Endothelial cell of umbilical vein (primary cell): ENCODE measurements at regions not wholly inside any gene's neighbourhood (a gene's known extent, or its start where the extent isn't known, plus 50 kb on each side); places are given as distances from the start of the nearest gene placed in this dataset.

Experiments used
- BruUV-seq: library from RNA; stranded (reverse); fragments of 400-500 nt; replicated peaks from 2 replicates; lab custom pipeline; 2021; lab: Mats Ljungman, UMichigan
- CTCF ChIA-PET: fragments of 300-600, 350-600 bp; sonication (Branson Sonifier 250); formaldehyde crosslinking; loops from one replicate; lab custom pipeline; 2021; ENCODE audit warnings: antibody characterized with exemption, inconsistent platforms; lab: Charles Lee
- POLR2A ChIA-PET: fragments of 300-600, 350-600 bp; sonication (Branson Sonifier 250); formaldehyde crosslinking; loops from one replicate; lab custom pipeline; 2021; ENCODE audit warnings: antibody characterized with exemption, inconsistent platforms; lab: Charles Lee
- DNase-seq: peaks from one replicate; pipeline ENCODE4 v3.0.0-alpha.2; 2011; ENCODE audit warnings: low read depth, low spot score
- FAIRE-seq: peaks from 2 replicates; lab custom pipeline; 2011; peaks lifted over from hg19 to GRCh38; lab: Jason Lieb, UNC
- H2AFZ ChIP-seq: 2 replicates; pipeline ENCODE4 v1.6.0; 2012; ENCODE audit warnings: low read depth, low read length, control low read depth, inconsistent platforms
- H3K27ac ChIP-seq: 2 replicates; pipeline ENCODE4 v1.5.1; 2011; ENCODE audit warnings: low read depth, mild to moderate bottlenecking, control low read depth, low read length, moderate library complexity; ENCODE audit not compliant: insufficient read depth
- H3K27me3 ChIP-seq, 2 experiments: 2 replicates each; pipeline versions ENCODE4 v1.6.0 to v1.6.1; 2011; ENCODE audit warnings: low read length in 2 of 2, mixed read lengths in 1 of 2; ENCODE audit not compliant: control insufficient read depth in 2 of 2, insufficient read depth in 2 of 2
- H3K36me3 ChIP-seq, 2 experiments: 2 replicates in 1 of 2; 3 replicates in 1 of 2; pipeline ENCODE4 v1.5.1; 2011; ENCODE audit warnings: low read length in 2 of 2, mild to moderate bottlenecking in 1 of 2, moderate library complexity in 1 of 2; ENCODE audit not compliant: control insufficient read depth in 2 of 2, insufficient read depth in 2 of 2; ENCODE audit errors: extremely low read depth in 1 of 2
- H3K4me1 ChIP-seq: 3 replicates; pipeline ENCODE4 v1.5.1; 2011; ENCODE audit warnings: mild to moderate bottlenecking, low read length; ENCODE audit not compliant: control insufficient read depth, insufficient read depth; ENCODE audit errors: extremely low read depth
- H3K4me2 ChIP-seq: 2 replicates; pipeline ENCODE4 v1.6.1; 2011; ENCODE audit warnings: low read length, control low read depth, mixed read lengths; ENCODE audit not compliant: insufficient read depth
- H3K4me3 ChIP-seq, 3 experiments: fragments of 200-600 bp in 1 of 3; sonication (generic), shearing (Covaris generic) in 1 of 3; replicated peaks in 1 of 3; 2 replicates each; pipeline ENCODE4 v1.5.1; 2011 to 2016; ENCODE audit warnings: control low read depth in 3 of 3, low read length in 3 of 3, mild to moderate bottlenecking in 2 of 3, inconsistent platforms in 1 of 3, low read depth in 1 of 3, moderate library complexity in 1 of 3; ENCODE audit not compliant: insufficient read depth in 1 of 3
- H3K79me2 ChIP-seq: 2 replicates; pipeline ENCODE4 v1.6.0; 2012; ENCODE audit warnings: low read length, inconsistent platforms; ENCODE audit not compliant: control insufficient read depth, insufficient read depth
- H3K9ac ChIP-seq: replicated peaks from 2 replicates; pipeline ENCODE3; 2011; ENCODE audit warnings: low read length, control low read depth; ENCODE audit not compliant: insufficient read depth; ENCODE audit errors: extremely low read depth
- H3K9me1 ChIP-seq: replicated peaks from 3 replicates; pipeline ENCODE4 v1.6.0; 2011; ENCODE audit warnings: mild to moderate bottlenecking, low read length; ENCODE audit not compliant: control insufficient read depth, insufficient read depth; ENCODE audit errors: extremely low read depth
- H3K9me3 ChIP-seq: replicated peaks from 2 replicates; pipeline ENCODE4 v1.5.1; 2012; ENCODE audit warnings: low read length, inconsistent platforms; ENCODE audit not compliant: control insufficient read depth, insufficient read depth
- H4K20me1 ChIP-seq: replicated peaks from 2 replicates; pipeline ENCODE3; 2011; ENCODE audit warnings: mild to moderate bottlenecking, low read length; ENCODE audit not compliant: control insufficient read depth, insufficient read depth; ENCODE audit errors: extremely low read depth
- EZH2 ChIP-seq: IDR thresholded peaks from 2 replicates; pipeline ENCODE4 v1.6.1; 2012; ENCODE audit warnings: borderline replicate concordance, low read depth, mild to moderate bottlenecking, moderate library complexity, low read length, inconsistent platforms; ENCODE audit not compliant: severe bottlenecking
- FOS ChIP-seq: IDR thresholded peaks from 2 replicates; pipeline ENCODE4 v1.6.1; 2011; ENCODE audit warnings: mild to moderate bottlenecking, low read length, moderate library complexity, borderline replicate concordance; ENCODE audit not compliant: insufficient read depth
- GATA2 ChIP-seq: IDR thresholded peaks from 2 replicates; pipeline ENCODE4 v1.7.0; 2011; ENCODE audit warnings: low read depth, mild to moderate bottlenecking, moderate library complexity, mixed read lengths, low read length; ENCODE audit not compliant: insufficient read length, insufficient read depth
- JUN ChIP-seq: IDR thresholded peaks from 2 replicates; pipeline ENCODE4 v1.6.1; 2011; ENCODE audit warnings: borderline replicate concordance, low read depth; ENCODE audit not compliant: insufficient read length, insufficient read depth
- MYC ChIP-seq: IDR thresholded peaks from one replicate; pipeline ENCODE4 v1.6.1; 2011; ENCODE audit warnings: mild to moderate bottlenecking, low read depth, low read length
- POLR2A ChIP-seq: IDR thresholded peaks from 2 replicates; pipeline ENCODE4 v1.6.1; 2012; ENCODE audit warnings: low read depth, mild to moderate bottlenecking, control low read depth, low read length
- POLR2AphosphoS5 ChIP-seq: IDR thresholded peaks from 2 replicates; pipeline ENCODE4 v1.6.1; 2012; ENCODE audit warnings: low read depth, mild to moderate bottlenecking, control low read depth, low read length, moderate library complexity; ENCODE audit not compliant: insufficient read depth
- dilution Hi-C: fragments of 300-500 bp; cut with MboI; formaldehyde crosslinking; loops from one replicate; pipeline ENCODE4 v1.15.0; 2019; ENCODE audit warnings: low sequenced_read_pairs; ENCODE audit not compliant: extremely low pct_ligation_motif_present
- intact Hi-C: fragments of 100-400 bp; cut with micrococcal nuclease; formaldehyde crosslinking; loops from one replicate; pipeline ENCODE4 v1.10.0; 2022
- TF ChIP-seq, protein P1 (sequence below): IDR thresholded peaks from 2 replicates; pipeline ENCODE4 v1.6.1; 2011; ENCODE audit not compliant: insufficient read depth, insufficient read length
- TF ChIP-seq, protein P2 (sequence below), 2 donors: IDR thresholded peaks; 1 replicate in 1 of 2; 2 replicates in 1 of 2; pipeline ENCODE4 v1.5.1; 2011; ENCODE audit warnings: low read length in 2 of 2, mild to moderate bottlenecking in 2 of 2, moderate library complexity in 2 of 2, control low read depth in 1 of 2, inconsistent platforms in 1 of 2, low read depth in 1 of 2; ENCODE audit not compliant: insufficient read depth in 1 of 2; ENCODE audit errors: extremely low read depth in 1 of 2

- H2AFZ ChIP-seq, result no peak overlapping the region
- no peaks in the 10 kb centered on the region for H3K27me3 ChIP-seq
- DNase-seq (no peak), FAIRE-seq (no peak)
- ChIA-PET POLR2A (no interaction called here), CTCF (interaction anchor here (0.7 to 1.4 kb wide), 2 partner anchors 219 to 275 kb away, joined by 3 to 4 read pairs; no protein-coding TSS in a partner anchor)
- H3K9me3 ChIP-seq, result no peaks in the 10 kb centered on the region
- H3K4me2 ChIP-seq, result no peak overlapping the region
- H3K79me2 ChIP-seq, result no peaks in the 10 kb centered on the region
- H4K20me1 ChIP-seq, result no peaks in the 10 kb centered on the region
- TF ChIP-seq MYC (no peak), POLR2AphosphoS5 (no peak), FOS (no peak), JUN (no peak), EZH2 (no peak), POLR2A (no peak), GATA2 (no peak)
- TF ChIP-seq, protein P1, sequence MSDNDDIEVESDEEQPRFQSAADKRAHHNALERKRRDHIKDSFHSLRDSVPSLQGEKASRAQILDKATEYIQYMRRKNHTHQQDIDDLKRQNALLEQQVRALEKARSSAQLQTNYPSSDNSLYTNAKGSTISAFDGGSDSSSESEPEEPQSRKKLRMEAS, result no peak
- TF ChIP-seq, protein P2, sequence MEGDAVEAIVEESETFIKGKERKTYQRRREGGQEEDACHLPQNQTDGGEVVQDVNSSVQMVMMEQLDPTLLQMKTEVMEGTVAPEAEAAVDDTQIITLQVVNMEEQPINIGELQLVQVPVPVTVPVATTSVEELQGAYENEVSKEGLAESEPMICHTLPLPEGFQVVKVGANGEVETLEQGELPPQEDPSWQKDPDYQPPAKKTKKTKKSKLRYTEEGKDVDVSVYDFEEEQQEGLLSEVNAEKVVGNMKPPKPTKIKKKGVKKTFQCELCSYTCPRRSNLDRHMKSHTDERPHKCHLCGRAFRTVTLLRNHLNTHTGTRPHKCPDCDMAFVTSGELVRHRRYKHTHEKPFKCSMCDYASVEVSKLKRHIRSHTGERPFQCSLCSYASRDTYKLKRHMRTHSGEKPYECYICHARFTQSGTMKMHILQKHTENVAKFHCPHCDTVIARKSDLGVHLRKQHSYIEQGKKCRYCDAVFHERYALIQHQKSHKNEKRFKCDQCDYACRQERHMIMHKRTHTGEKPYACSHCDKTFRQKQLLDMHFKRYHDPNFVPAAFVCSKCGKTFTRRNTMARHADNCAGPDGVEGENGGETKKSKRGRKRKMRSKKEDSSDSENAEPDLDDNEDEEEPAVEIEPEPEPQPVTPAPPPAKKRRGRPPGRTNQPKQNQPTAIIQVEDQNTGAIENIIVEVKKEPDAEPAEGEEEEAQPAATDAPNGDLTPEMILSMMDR (IDR thresholded peaks at IDR 0.05; ENCODE audit: extremely low read depth in 1 of 2, insufficient read depth in 1 of 2, low read depth in 1 of 2, low read length in 2 of 2), result no peak
- H3K4me3 ChIP-seq, result no peak overlapping the region
- no peak overlapping the region for H3K27ac ChIP-seq
- no peak overlapping the region for H3K9ac ChIP-seq
- intact Hi-C loops (no loop called here), dilution Hi-C loops (no loop called here)
- no peaks in the 10 kb centered on the region for H3K36me3 ChIP-seq
- no peaks in the 10 kb centered on the region for H3K9me1 ChIP-seq
- no TSS peak for BruUV-seq
- H3K4me1 ChIP-seq, result peaks cover 9% of the 10 kb centered on the region
Observed at GRCh38 chr3:30474371-30474770, 132.0 kb upstream of the TGFBR2 start.
